ENCODE measurements at regions not wholly inside any gene's neighbourhood (a gene's known extent, or its start where the extent isn't known, plus 50 kb on each side); places are given as distances from the start of the nearest gene placed in this dataset.

GRCh38 chr5:120314191-120314590, 149.9 kb upstream of the PRR16 start:
- TF ChIP-seq CTCF (IDR thresholded peaks at IDR 0.05) (no peak), POLR2A (IDR thresholded peaks at IDR 0.05) (no peak)

All from right lobe of liver (tissue), 4 donors.